PC-3 (cell line): ENCODE measurements at regions not wholly inside any gene's neighbourhood (a gene's known extent, or its start where the extent isn't known, plus 50 kb on each side); places are given as distances from the start of the nearest gene placed in this dataset.

ENCODE experiments used
- EZH2 ChIP-seq: fragments of 300-600 bp; sonication (generic); IDR thresholded peaks from one replicate; pipeline ENCODE4 v1.6.1; 2017; ENCODE audit warnings: antibody characterized with exemption, mild to moderate bottlenecking, low read length; ENCODE audit not compliant: unreplicated experiment
- EZH2phosphoT487 ChIP-seq: fragments of 300-600 bp; sonication (generic); IDR thresholded peaks from 2 replicates; pipeline ENCODE4 v1.6.1; 2018; ENCODE audit warnings: mild to moderate bottlenecking, antibody characterized with exemption, low read length, borderline replicate concordance
- TF ChIP-seq, protein P1 (sequence below): fragments of 300-600 bp; sonication (generic); conservative IDR thresholded peaks from 2 replicates; pipeline ENCODE4 v1.5.1; 2017; ENCODE audit warnings: antibody characterized with exemption, low read depth, mild to moderate bottlenecking, low read length

DNA sequence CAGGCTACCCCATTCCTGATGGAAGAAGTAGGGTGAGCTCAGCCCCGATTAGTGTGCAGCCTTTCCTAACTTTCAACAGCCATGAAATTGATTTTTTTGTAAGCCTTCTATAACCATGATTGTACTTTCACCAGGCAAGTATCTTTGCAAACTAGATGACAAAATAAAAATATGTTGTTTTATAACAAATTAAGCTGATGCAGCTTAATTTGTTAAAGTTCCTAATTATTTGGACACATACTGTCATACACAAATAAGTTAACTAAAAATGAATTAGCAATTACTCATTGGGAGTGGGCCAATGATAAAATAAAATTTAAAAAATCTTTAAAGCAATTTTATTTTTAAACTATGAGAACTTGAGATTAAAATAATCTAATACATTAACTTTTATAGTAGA, 113.1 kb upstream of the FANCL start:
- TF ChIP-seq, protein P1, sequence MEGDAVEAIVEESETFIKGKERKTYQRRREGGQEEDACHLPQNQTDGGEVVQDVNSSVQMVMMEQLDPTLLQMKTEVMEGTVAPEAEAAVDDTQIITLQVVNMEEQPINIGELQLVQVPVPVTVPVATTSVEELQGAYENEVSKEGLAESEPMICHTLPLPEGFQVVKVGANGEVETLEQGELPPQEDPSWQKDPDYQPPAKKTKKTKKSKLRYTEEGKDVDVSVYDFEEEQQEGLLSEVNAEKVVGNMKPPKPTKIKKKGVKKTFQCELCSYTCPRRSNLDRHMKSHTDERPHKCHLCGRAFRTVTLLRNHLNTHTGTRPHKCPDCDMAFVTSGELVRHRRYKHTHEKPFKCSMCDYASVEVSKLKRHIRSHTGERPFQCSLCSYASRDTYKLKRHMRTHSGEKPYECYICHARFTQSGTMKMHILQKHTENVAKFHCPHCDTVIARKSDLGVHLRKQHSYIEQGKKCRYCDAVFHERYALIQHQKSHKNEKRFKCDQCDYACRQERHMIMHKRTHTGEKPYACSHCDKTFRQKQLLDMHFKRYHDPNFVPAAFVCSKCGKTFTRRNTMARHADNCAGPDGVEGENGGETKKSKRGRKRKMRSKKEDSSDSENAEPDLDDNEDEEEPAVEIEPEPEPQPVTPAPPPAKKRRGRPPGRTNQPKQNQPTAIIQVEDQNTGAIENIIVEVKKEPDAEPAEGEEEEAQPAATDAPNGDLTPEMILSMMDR, result no peak
- no peak for TF ChIP-seq EZH2
- no peak for TF ChIP-seq EZH2phosphoT487
